GM21825 (cell line): ENCODE measurements at regions not wholly inside any gene's neighbourhood (a gene's known extent, or its start where the extent isn't known, plus 50 kb on each side); places are given as distances from the start of the nearest gene placed in this dataset.

Experiments used
- ATAC-seq: cut with Tn5 transposase; IDR thresholded peaks from one replicate; pipeline ENCODE4 v1.9.1; 2021; ENCODE audit warnings: mild to moderate bottlenecking, moderate library complexity; ENCODE audit not compliant: unreplicated experiment

GRCh38 chr3:56902468-56903160, 100.9 kb upstream of the ARHGEF3 start:
- no peak for ATAC-seq

GRCh38 chr3:56900801-56901200, 99.1 kb upstream of the ARHGEF3 start:
- ATAC-seq: no peak

- ATAC-seq: no peak
Measured at GRCh38 chr3:56899851-56900250, 98.1 kb upstream of the ARHGEF3 start.

- ATAC-seq: no peak
Measured at GRCh38 chr3:56899078-56899477, 97.3 kb upstream of the ARHGEF3 start.

- no peak for ATAC-seq
Measured at GRCh38 chr3:56896357-56896756, 94.6 kb upstream of the ARHGEF3 start.

GRCh38 chr3:56894881-56895431, 93.2 kb upstream of the ARHGEF3 start:
- no peak for ATAC-seq

GRCh38 chr3:56890448-56891091, 88.8 kb upstream of the ARHGEF3 start:
- ATAC-seq: no peak

GRCh38 chr3:56889131-56889530, 87.4 kb upstream of the ARHGEF3 start:
- ATAC-seq: no peak

- no peak for ATAC-seq
Measured at GRCh38 chr3:56887402-56888025, 85.8 kb upstream of the ARHGEF3 start.

GRCh38 chr3:56886314-56886713, 84.6 kb upstream of the ARHGEF3 start:
- no peak for ATAC-seq

GRCh38 chr3:56885879-56886278, 84.1 kb upstream of the ARHGEF3 start:
- no peak for ATAC-seq

- no peak for ATAC-seq
Measured at GRCh38 chr3:56885453-56885852, 83.7 kb upstream of the ARHGEF3 start.

GRCh38 chr3:56884387-56884786, 82.6 kb upstream of the ARHGEF3 start:
- no peak for ATAC-seq

GRCh38 chr3:56883828-56884227, 82.1 kb upstream of the ARHGEF3 start:
- no peak for ATAC-seq

GRCh38 chr3:56882896-56883295, 81.1 kb upstream of the ARHGEF3 start:
- ATAC-seq: no peak

GRCh38 chr3:56881841-56882240, 80.1 kb upstream of the ARHGEF3 start:
- no peak for ATAC-seq

- ATAC-seq: no peak
Measured at GRCh38 chr3:56880720-56881575, 79.2 kb upstream of the ARHGEF3 start.

GRCh38 chr3:56879436-56880215, 77.9 kb upstream of the ARHGEF3 start:
- no peak for ATAC-seq

- ATAC-seq: no peak
Measured at GRCh38 chr3:56878074-56878473, 76.3 kb upstream of the ARHGEF3 start.

GRCh38 chr3:56876916-56877315, 75.2 kb upstream of the ARHGEF3 start:
- no peak for ATAC-seq
